ENCODE measurements at regions not wholly inside any gene's neighbourhood (a gene's known extent, or its start where the extent isn't known, plus 50 kb on each side); places are given as distances from the start of the nearest gene placed in this dataset.

GRCh38 chr2:60175290-60175689, 378.2 kb downstream of the BCL11A start:
- no peak for TF ChIP-seq SMC3 (IDR thresholded peaks at IDR 0.05)
- TF ChIP-seq MAZ (IDR thresholded peaks at IDR 0.05; ENCODE audit: borderline replicate concordance, low read depth, low read length) = no peak
- no peak for TF ChIP-seq REST (IDR thresholded peaks at IDR 0.05)
- no peak for TF ChIP-seq ZSCAN20 (CRISPR knock-in tag; IDR thresholded peaks at IDR 0.05)
- TF ChIP-seq ELK1 (IDR thresholded peaks at IDR 0.05; ENCODE audit: low read depth, low read length) = no peak
- no peak for TF ChIP-seq MYC (IDR thresholded peaks at IDR 0.05; ENCODE audit: borderline replicate concordance, low read length)
- no peak for TF ChIP-seq FOXS1 (CRISPR knock-in tag; IDR thresholded peaks at IDR 0.05)
- TF ChIP-seq, protein P1, sequence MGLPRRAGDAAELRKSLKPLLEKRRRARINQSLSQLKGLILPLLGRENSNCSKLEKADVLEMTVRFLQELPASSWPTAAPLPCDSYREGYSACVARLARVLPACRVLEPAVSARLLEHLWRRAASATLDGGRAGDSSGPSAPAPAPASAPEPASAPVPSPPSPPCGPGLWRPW (IDR thresholded peaks at IDR 0.05) = no peak
- TF ChIP-seq NR3C1 (IDR thresholded peaks at IDR 0.05) = no peak
- no peak for TF ChIP-seq RARB (CRISPR knock-in tag; IDR thresholded peaks at IDR 0.05)
- no peak for TF ChIP-seq CBX8 (IDR thresholded peaks at IDR 0.05)
- TF ChIP-seq CEBPB (IDR thresholded peaks at IDR 0.05) = no peak
- no peak for TF ChIP-seq JUNB (IDR thresholded peaks at IDR 0.05)
- TF ChIP-seq BHLHE40 (IDR thresholded peaks at IDR 0.05; ENCODE audit: low read depth, low read length) = no peak
- no peak for TF ChIP-seq HDAC2 (IDR thresholded peaks at IDR 0.05)
- TF ChIP-seq, protein P2, sequence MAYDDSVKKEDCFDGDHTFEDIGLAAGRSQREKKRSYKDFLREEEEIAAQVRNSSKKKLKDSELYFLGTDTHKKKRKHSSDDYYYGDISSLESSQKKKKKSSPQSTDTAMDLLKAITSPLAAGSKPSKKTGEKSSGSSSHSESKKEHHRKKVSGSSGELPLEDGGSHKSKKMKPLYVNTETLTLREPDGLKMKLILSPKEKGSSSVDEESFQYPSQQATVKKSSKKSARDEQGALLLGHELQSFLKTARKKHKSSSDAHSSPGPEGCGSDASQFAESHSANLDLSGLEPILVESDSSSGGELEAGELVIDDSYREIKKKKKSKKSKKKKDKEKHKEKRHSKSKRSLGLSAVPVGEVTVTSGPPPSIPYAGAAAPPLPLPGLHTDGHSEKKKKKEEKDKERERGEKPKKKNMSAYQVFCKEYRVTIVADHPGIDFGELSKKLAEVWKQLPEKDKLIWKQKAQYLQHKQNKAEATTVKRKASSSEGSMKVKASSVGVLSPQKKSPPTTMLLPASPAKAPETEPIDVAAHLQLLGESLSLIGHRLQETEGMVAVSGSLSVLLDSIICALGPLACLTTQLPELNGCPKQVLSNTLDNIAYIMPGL (CRISPR knock-in tag; IDR thresholded peaks at IDR 0.05; ENCODE audit: borderline replicate concordance) = no peak
- no peak for TF ChIP-seq HOXB5 (CRISPR knock-in tag; IDR thresholded peaks at IDR 0.05)
- TF ChIP-seq KDM5A (IDR thresholded peaks at IDR 0.05) = no peak
- no peak for TF ChIP-seq EHF (CRISPR knock-in tag; IDR thresholded peaks at IDR 0.05)
- ChIA-PET POLR2A (no interaction called here), CTCF (no interaction called here)
- no peaks in the 10 kb centered on the region for H3K4me1 ChIP-seq
- H3K4me2 ChIP-seq = no peak overlapping the region
- H3K27ac ChIP-seq = no peak overlapping the region
- H3K4me3 ChIP-seq = no peak overlapping the region
- FAIRE-seq (no peak), DNase-seq (ENCODE audit: low read depth in 1 of 2, low spot score in 1 of 2) (no peak), ATAC-seq (no peak)
- no peaks in the 10 kb centered on the region for H3K9me3 ChIP-seq

DNA sequence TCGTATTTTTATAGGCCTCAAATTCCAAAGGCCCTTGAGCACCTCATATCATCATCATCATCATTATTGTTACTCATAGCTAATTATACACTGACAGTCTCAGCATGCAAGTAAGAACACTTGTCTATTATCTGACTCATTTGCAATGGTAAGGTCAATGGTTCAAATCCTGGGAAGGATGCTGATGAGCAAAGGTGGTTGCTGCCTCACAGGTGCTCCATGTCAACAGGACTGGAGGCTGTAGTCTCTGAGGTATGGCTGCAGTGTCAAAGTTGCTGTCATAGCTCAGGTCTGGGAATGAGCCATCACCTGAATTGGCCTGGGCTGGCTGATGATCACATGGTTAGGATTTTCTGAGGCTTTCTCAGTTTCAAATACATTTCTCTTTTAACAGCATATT, 379.3 kb downstream of the BCL11A start:
- POLR2A ChIA-PET = no interaction called here
- DNase-seq (ENCODE audit: low read depth in 1 of 2, low spot score in 1 of 2) (no peak), ATAC-seq (no peak), FAIRE-seq (no peak)
- Histone ChIP-seq H3K27ac (no peak overlapping the region), H3K4me3 (no peak overlapping the region), H3K4me2 (no peak overlapping the region), H3K9me3 (no peaks in the 10 kb centered on the region), H3K4me1 (no peaks in the 10 kb centered on the region)
- 2% methylated on average over 1 of the region's 1 CpG for whole genome bisulfite sequencing (ENCODE audit: missing lambda C conversion rate)
- CTCF ChIA-PET = no interaction called here
- no peak for TF ChIP-seq SREBF2 (IDR thresholded peaks at IDR 0.05)
- TF ChIP-seq HOXB5 (CRISPR knock-in tag; IDR thresholded peaks at IDR 0.05) = no peak
- no peak for TF ChIP-seq PHF8 (IDR thresholded peaks at IDR 0.05; ENCODE audit: borderline replicate concordance, low read depth)
- no peak for TF ChIP-seq TFCP2L1 (CRISPR knock-in tag; IDR thresholded peaks at IDR 0.05)
- TF ChIP-seq, protein P3, sequence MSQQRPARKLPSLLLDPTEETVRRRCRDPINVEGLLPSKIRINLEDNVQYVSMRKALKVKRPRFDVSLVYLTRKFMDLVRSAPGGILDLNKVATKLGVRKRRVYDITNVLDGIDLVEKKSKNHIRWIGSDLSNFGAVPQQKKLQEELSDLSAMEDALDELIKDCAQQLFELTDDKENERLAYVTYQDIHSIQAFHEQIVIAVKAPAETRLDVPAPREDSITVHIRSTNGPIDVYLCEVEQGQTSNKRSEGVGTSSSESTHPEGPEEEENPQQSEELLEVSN (IDR thresholded peaks at IDR 0.05; ENCODE audit: borderline replicate concordance, low read depth) = no peak
- no peak for TF ChIP-seq BCL3 (IDR thresholded peaks at IDR 0.05)
- no peak for TF ChIP-seq HOXA7 (CRISPR knock-in tag; IDR thresholded peaks at IDR 0.05)
- no peak for TF ChIP-seq CBX8 (IDR thresholded peaks at IDR 0.05)
- TF ChIP-seq, protein P2 (CRISPR knock-in tag; IDR thresholded peaks at IDR 0.05; ENCODE audit: borderline replicate concordance) = no peak
- no peak for TF ChIP-seq TP53 (CRISPR knock-in tag; IDR thresholded peaks at IDR 0.05)
- TF ChIP-seq PBX3 (IDR thresholded peaks at IDR 0.05) = no peak
- no peak for TF ChIP-seq KDM5A (IDR thresholded peaks at IDR 0.05)
- no peak for TF ChIP-seq RARB (CRISPR knock-in tag; IDR thresholded peaks at IDR 0.05)
- TF ChIP-seq POLR2A (IDR thresholded peaks at IDR 0.05; ENCODE audit: low read length) = no peak
- no peak for TF ChIP-seq RFX5 (IDR thresholded peaks at IDR 0.05)

Data from A549 (cell line).